NCI-H2029 treated with DMSO at 0.1 percent for 48 hours (cell line): ENCODE measurements at regions not wholly inside any gene's neighbourhood (a gene's known extent, or its start where the extent isn't known, plus 50 kb on each side); places are given as distances from the start of the nearest gene placed in this dataset.

ENCODE experiments used
- DNase-seq: peaks from one replicate; lab custom pipeline; 2025; lab: John Stamatoyannopoulos, UW

GRCh38 chr4:116872308-116872707 lies 213.1 kb downstream of the TRAM1L1 start:
- DNase-seq: no peak

- DNase-seq: no peak
These were observed 214.7 kb downstream of the TRAM1L1 start for GRCh38 chr4:116870686-116871085.

GRCh38 chr4:116866106-116866505 lies 219.3 kb downstream of the TRAM1L1 start:
- no peak for DNase-seq

- DNase-seq: no peak
These were observed 222.8 kb downstream of the TRAM1L1 start for GRCh38 chr4:116862592-116862991.

- DNase-seq: no peak
These were observed 224.5 kb downstream of the TRAM1L1 start for GRCh38 chr4:116860891-116861290.

GRCh38 chr4:116849620-116850019 lies 235.8 kb downstream of the TRAM1L1 start:
- DNase-seq: no peak

- no peak for DNase-seq
These were observed 237.8 kb downstream of the TRAM1L1 start for GRCh38 chr4:116847616-116848015.

GRCh38 chr4:116839826-116840225 lies 245.6 kb downstream of the TRAM1L1 start:
- DNase-seq: no peak

GRCh38 chr4:116838609-116839008 lies 246.8 kb downstream of the TRAM1L1 start:
- DNase-seq: no peak

GRCh38 chr4:116829187-116829586 lies 256.2 kb downstream of the TRAM1L1 start:
- DNase-seq: no peak

- no peak for DNase-seq
These were observed 261.2 kb downstream of the TRAM1L1 start for GRCh38 chr4:116824172-116824571.

GRCh38 chr4:116811730-116812129 lies 273.6 kb downstream of the TRAM1L1 start:
- DNase-seq: no peak

- DNase-seq: no peak
These were observed 289.4 kb downstream of the TRAM1L1 start for GRCh38 chr4:116796022-116796421.

- no peak for DNase-seq
These were observed 296.7 kb downstream of the TRAM1L1 start for GRCh38 chr4:116788723-116789122.

- no peak for DNase-seq
These were observed 330.3 kb downstream of the TRAM1L1 start for GRCh38 chr4:116755051-116755450.

- DNase-seq: no peak
These were observed 333.3 kb downstream of the TRAM1L1 start for GRCh38 chr4:116752027-116752426.

- DNase-seq: no peak
These were observed 348.6 kb downstream of the TRAM1L1 start for GRCh38 chr4:116736756-116737155.

GRCh38 chr4:116734178-116734577 lies 351.2 kb downstream of the TRAM1L1 start:
- no peak for DNase-seq

- DNase-seq: no peak
These were observed 352.0 kb downstream of the TRAM1L1 start for GRCh38 chr4:116733370-116733769.

- DNase-seq: no peak
These were observed 358.9 kb downstream of the TRAM1L1 start for GRCh38 chr4:116726523-116726922.

GRCh38 chr4:116724249-116724648 lies 361.1 kb downstream of the TRAM1L1 start:
- no peak for DNase-seq

GRCh38 chr4:116705466-116705865 lies 379.9 kb downstream of the TRAM1L1 start:
- no peak for DNase-seq

- no peak for DNase-seq
These were observed 382.4 kb downstream of the TRAM1L1 start for GRCh38 chr4:116702949-116703348.

GRCh38 chr4:116688536-116688935 lies 396.8 kb downstream of the TRAM1L1 start:
- DNase-seq: no peak

GRCh38 chr4:116668190-116668589 lies 417.2 kb downstream of the TRAM1L1 start:
- no peak for DNase-seq
